ENCODE measurements at regions not wholly inside any gene's neighbourhood (a gene's known extent, or its start where the extent isn't known, plus 50 kb on each side); places are given as distances from the start of the nearest gene placed in this dataset.

DNA sequence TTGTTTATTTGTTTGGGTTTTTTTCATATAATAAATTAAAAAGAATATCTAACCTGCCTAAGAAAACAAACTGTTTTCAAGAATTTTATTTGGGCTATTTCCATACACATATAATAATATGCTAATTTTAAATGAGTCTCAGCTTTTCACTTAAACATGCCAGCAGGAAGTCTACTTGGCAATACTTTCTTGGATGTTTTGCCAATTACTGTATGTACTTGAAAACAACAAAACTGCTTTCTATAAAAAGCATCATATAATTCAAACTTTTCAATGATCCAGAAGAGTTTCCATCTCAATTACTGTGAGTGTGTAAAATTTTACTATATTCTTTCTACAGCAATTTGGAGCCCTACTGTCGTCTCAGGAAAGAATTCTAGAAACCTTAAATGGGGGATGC lies 961.2 kb downstream of the PCDH17 start:
- Mint-ChIP-seq H3K4me3 (no peak overlapping the region), H3K36me3 (ENCODE audit: low read depth) (no peaks in the 10 kb centered on the region), H3K9me3 (no peaks in the 10 kb centered on the region), H3K4me1 (peaks cover 18% of the 10 kb centered on the region), H3K27ac (no peak overlapping the region), H3K27me3 (ENCODE audit: insufficient read depth, low read depth, poor library complexity) (no peaks in the 10 kb centered on the region)
- ATAC-seq: no peak
- no peaks in the 10 kb centered on the region for H3K79me2 ChIP-seq (replicated peaks; ENCODE audit: insufficient read depth)
- no peak overlapping the region for H3K4me2 ChIP-seq
- TF ChIP-seq STAT1 (IDR thresholded peaks at IDR 0.05; ENCODE audit: unreplicated experiment) (no peak), EZH2 (IDR thresholded peaks at IDR 0.05; ENCODE audit: low read depth, unreplicated experiment) (no peak), POLR2AphosphoS5 (IDR thresholded peaks at IDR 0.05; ENCODE audit: low read depth) (no peak), ZNF331 (CRISPR knock-in tag; IDR thresholded peaks at IDR 0.05; ENCODE audit: low read depth) (no peak), ZNF114 (CRISPR knock-in tag; IDR thresholded peaks at IDR 0.05) (no peak), CREB1 (CRISPR knock-in tag; IDR thresholded peaks at IDR 0.05; ENCODE audit: low read depth) (no peak), NANOG (IDR thresholded peaks at IDR 0.05; ENCODE audit: borderline replicate concordance) (no peak), EZH2phosphoT487 (IDR thresholded peaks at IDR 0.05; ENCODE audit: unreplicated experiment) (no peak), ETS1 (IDR thresholded peaks at IDR 0.05) (no peak), JUNB (IDR thresholded peaks at IDR 0.05; ENCODE audit: unreplicated experiment) (no peak)
- TF ChIP-seq, protein P1, sequence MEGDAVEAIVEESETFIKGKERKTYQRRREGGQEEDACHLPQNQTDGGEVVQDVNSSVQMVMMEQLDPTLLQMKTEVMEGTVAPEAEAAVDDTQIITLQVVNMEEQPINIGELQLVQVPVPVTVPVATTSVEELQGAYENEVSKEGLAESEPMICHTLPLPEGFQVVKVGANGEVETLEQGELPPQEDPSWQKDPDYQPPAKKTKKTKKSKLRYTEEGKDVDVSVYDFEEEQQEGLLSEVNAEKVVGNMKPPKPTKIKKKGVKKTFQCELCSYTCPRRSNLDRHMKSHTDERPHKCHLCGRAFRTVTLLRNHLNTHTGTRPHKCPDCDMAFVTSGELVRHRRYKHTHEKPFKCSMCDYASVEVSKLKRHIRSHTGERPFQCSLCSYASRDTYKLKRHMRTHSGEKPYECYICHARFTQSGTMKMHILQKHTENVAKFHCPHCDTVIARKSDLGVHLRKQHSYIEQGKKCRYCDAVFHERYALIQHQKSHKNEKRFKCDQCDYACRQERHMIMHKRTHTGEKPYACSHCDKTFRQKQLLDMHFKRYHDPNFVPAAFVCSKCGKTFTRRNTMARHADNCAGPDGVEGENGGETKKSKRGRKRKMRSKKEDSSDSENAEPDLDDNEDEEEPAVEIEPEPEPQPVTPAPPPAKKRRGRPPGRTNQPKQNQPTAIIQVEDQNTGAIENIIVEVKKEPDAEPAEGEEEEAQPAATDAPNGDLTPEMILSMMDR (conservative IDR thresholded peaks at IDR 0.05; ENCODE audit: low read depth in 2 of 2): no peak
- TF ChIP-seq, protein P2, sequence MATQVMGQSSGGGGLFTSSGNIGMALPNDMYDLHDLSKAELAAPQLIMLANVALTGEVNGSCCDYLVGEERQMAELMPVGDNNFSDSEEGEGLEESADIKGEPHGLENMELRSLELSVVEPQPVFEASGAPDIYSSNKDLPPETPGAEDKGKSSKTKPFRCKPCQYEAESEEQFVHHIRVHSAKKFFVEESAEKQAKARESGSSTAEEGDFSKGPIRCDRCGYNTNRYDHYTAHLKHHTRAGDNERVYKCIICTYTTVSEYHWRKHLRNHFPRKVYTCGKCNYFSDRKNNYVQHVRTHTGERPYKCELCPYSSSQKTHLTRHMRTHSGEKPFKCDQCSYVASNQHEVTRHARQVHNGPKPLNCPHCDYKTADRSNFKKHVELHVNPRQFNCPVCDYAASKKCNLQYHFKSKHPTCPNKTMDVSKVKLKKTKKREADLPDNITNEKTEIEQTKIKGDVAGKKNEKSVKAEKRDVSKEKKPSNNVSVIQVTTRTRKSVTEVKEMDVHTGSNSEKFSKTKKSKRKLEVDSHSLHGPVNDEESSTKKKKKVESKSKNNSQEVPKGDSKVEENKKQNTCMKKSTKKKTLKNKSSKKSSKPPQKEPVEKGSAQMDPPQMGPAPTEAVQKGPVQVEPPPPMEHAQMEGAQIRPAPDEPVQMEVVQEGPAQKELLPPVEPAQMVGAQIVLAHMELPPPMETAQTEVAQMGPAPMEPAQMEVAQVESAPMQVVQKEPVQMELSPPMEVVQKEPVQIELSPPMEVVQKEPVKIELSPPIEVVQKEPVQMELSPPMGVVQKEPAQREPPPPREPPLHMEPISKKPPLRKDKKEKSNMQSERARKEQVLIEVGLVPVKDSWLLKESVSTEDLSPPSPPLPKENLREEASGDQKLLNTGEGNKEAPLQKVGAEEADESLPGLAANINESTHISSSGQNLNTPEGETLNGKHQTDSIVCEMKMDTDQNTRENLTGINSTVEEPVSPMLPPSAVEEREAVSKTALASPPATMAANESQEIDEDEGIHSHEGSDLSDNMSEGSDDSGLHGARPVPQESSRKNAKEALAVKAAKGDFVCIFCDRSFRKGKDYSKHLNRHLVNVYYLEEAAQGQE (IDR thresholded peaks at IDR 0.05; ENCODE audit: unreplicated experiment): no peak
- TF ChIP-seq, protein P3, sequence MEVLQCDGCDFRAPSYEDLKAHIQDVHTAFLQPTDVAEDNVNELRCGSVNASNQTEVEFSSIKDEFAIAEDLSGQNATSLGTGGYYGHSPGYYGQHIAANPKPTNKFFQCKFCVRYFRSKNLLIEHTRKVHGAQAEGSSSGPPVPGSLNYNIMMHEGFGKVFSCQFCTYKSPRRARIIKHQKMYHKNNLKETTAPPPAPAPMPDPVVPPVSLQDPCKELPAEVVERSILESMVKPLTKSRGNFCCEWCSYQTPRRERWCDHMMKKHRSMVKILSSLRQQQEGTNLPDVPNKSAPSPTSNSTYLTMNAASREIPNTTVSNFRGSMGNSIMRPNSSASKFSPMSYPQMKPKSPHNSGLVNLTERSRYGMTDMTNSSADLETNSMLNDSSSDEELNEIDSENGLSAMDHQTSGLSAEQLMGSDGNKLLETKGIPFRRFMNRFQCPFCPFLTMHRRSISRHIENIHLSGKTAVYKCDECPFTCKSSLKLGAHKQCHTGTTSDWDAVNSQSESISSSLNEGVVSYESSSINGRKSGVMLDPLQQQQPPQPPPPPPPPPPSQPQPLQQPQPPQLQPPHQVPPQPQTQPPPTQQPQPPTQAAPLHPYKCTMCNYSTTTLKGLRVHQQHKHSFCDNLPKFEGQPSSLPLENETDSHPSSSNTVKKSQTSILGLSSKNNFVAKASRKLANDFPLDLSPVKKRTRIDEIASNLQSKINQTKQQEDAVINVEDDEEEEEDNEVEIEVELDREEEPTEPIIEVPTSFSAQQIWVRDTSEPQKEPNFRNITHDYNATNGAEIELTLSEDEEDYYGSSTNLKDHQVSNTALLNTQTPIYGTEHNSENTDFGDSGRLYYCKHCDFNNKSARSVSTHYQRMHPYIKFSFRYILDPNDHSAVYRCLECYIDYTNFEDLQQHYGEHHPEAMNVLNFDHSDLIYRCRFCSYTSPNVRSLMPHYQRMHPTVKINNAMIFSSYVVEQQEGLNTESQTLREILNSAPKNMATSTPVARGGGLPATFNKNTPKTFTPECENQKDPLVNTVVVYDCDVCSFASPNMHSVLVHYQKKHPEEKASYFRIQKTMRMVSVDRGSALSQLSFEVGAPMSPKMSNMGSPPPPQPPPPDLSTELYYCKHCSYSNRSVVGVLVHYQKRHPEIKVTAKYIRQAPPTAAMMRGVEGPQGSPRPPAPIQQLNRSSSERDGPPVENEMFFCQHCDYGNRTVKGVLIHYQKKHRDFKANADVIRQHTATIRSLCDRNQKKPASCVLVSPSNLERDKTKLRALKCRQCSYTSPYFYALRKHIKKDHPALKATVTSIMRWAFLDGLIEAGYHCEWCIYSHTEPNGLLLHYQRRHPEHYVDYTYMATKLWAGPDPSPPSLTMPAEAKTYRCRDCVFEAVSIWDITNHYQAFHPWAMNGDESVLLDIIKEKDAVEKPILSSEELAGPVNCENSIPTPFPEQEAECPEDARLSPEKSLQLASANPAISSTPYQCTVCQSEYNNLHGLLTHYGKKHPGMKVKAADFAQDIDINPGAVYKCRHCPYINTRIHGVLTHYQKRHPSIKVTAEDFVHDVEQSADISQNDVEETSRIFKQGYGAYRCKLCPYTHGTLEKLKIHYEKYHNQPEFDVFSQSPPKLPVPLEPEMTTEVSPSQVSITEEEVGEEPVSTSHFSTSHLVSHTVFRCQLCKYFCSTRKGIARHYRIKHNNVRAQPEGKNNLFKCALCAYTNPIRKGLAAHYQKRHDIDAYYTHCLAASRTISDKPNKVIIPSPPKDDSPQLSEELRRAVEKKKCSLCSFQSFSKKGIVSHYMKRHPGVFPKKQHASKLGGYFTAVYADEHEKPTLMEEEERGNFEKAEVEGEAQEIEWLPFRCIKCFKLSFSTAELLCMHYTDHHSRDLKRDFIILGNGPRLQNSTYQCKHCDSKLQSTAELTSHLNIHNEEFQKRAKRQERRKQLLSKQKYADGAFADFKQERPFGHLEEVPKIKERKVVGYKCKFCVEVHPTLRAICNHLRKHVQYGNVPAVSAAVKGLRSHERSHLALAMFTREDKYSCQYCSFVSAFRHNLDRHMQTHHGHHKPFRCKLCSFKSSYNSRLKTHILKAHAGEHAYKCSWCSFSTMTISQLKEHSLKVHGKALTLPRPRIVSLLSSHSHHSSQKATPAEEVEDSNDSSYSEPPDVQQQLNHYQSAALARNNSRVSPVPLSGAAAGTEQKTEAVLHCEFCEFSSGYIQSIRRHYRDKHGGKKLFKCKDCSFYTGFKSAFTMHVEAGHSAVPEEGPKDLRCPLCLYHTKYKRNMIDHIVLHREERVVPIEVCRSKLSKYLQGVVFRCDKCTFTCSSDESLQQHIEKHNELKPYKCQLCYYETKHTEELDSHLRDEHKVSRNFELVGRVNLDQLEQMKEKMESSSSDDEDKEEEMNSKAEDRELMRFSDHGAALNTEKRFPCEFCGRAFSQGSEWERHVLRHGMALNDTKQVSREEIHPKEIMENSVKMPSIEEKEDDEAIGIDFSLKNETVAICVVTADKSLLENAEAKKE (CRISPR knock-in tag; IDR thresholded peaks at IDR 0.05): no peak
- H2AFZ ChIP-seq: no peak overlapping the region
- H3K27ac ChIP-seq (ENCODE audit: low read depth): no peak overlapping the region
- no peaks in the 10 kb centered on the region for H3F3A ChIP-seq (replicated peaks; ENCODE audit: low read depth)
- H3K4me3 ChIP-seq: no peak overlapping the region
- no peaks in the 10 kb centered on the region for H3K27me3 ChIP-seq (ENCODE audit: insufficient read depth)
- no peaks in the 10 kb centered on the region for H3K36me3 ChIP-seq (ENCODE audit: insufficient read depth)
- DNase-seq (ENCODE audit: low spot score): no peak
- H4K20me1 ChIP-seq (replicated peaks; ENCODE audit: insufficient read depth): no peaks in the 10 kb centered on the region
- 0 out of 2 replicates have a peak, but pooled peaks cover 8% of the 10 kb centered on the region for H3K4me1 ChIP-seq (ENCODE audit: insufficient read depth)
- 0 out of 2 replicates have a peak, but pooled peaks cover 3% of the 10 kb centered on the region for H3K9me2 ChIP-seq (ENCODE audit: insufficient read depth)

Data from GM23338 (cell line).